RWPE1 (cell line): ENCODE measurements at regions not wholly inside any gene's neighbourhood (a gene's known extent, or its start where the extent isn't known, plus 50 kb on each side); places are given as distances from the start of the nearest gene placed in this dataset.

ENCODE experiments used
- CTCF ChIA-PET: fragments of 350-600 bp; sonication (Branson Sonifier 250); formaldehyde crosslinking; extraction: SDS; loops from one replicate; lab custom pipeline; 2021; lab: Yijun Ruan, JAX
- POLR2A ChIA-PET: fragments of 400-600 bp; formaldehyde crosslinking; extraction: SDS; loops from one replicate; lab custom pipeline; 2020; ENCODE audit warnings: antibody characterized with exemption; ENCODE audit not compliant: low non-redundant PET; lab: Yijun Ruan, JAX
- DNase-seq: peaks from one replicate; pipeline ENCODE4 v3.0.0; 2012; ENCODE audit warnings: low spot score
- H3K27ac ChIP-seq: fragments of 450-650 bp; 2 replicates; pipeline ENCODE4 v1.5.1; 2017
- TF ChIP-seq, protein P1 (sequence below): fragments of 450-650 bp; conservative IDR thresholded peaks from 2 replicates; pipeline ENCODE4 v1.5.1; 2017; ENCODE audit warnings: low read depth, mild to moderate bottlenecking

DNA sequence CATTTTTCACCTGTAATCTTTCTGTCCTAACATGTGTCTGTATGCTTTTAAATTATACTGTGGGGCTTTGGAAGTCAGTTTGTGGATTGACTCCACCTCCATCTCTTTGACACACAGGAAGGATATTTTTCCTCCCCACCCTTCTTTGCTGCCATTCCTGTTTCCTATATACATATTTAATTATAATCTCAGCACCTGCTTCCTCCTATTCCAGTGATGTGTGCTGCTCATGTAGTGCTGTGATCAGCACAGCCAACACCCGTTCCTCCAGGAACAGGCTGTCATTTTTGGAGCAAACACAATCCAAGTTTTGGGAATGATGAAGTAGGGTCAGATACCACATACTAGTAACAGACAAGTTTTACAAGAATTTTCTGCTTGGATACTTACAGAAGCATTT is 135.0 kb upstream of the PRPS1L1 start:
- CTCF ChIA-PET: no interaction called here

DNA sequence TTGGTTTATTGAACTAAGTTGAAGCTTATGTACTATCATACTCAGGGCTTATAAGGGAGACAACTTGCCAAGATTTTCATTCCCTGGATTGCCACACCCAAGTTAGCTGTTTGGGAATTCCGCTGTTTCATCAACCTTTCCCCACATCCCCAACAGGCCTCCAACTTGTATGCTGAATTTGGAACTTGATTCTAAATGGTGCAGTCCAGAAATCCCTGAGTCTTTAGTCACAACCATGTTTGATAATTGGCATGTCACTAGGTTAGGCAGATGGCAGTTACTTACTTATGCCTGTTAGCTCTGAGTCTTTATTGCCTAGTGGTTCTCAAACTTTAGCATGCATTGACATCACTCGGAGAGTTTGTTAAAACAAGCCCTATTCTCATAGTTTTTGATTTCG is 135.4 kb upstream of the PRPS1L1 start:
- DNase-seq: no peak
- H3K27ac ChIP-seq: no peak overlapping the region
- POLR2A ChIA-PET: no interaction called here
- CTCF ChIA-PET: no interaction called here
- TF ChIP-seq, protein P1, sequence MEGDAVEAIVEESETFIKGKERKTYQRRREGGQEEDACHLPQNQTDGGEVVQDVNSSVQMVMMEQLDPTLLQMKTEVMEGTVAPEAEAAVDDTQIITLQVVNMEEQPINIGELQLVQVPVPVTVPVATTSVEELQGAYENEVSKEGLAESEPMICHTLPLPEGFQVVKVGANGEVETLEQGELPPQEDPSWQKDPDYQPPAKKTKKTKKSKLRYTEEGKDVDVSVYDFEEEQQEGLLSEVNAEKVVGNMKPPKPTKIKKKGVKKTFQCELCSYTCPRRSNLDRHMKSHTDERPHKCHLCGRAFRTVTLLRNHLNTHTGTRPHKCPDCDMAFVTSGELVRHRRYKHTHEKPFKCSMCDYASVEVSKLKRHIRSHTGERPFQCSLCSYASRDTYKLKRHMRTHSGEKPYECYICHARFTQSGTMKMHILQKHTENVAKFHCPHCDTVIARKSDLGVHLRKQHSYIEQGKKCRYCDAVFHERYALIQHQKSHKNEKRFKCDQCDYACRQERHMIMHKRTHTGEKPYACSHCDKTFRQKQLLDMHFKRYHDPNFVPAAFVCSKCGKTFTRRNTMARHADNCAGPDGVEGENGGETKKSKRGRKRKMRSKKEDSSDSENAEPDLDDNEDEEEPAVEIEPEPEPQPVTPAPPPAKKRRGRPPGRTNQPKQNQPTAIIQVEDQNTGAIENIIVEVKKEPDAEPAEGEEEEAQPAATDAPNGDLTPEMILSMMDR: no peak

More for the DNA sequence above, 135.0 kb upstream of the PRPS1L1 start:
- POLR2A ChIA-PET: no interaction called here
- no peak for DNase-seq
- H3K27ac ChIP-seq: no peak overlapping the region
- TF ChIP-seq, protein P1: no peak

DNA sequence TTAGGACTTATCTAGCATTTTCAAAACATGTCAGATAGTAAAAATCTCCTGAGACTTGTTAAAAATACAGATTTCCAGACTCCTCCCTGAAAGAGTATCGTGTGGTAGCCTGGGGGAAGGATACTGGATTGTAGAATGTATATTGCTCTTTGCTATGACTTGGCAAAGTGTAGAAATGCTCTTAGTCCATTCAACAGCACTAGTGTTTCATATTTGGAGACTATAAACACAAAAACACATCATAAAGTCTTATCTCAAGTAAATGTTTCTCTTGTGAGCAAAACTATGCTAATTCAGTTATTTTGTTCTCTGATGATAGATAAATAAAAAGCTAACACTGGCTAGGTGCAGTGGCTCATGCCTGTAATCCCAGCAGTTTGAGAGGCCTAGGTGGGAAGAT is 137.5 kb upstream of the PRPS1L1 start:
- ChIA-PET CTCF (interaction anchor here (0.7 kb wide), 1 partner anchor 87 kb away, joined by 3 read pairs; no protein-coding TSS in a partner anchor), POLR2A (no interaction called here)
- H3K27ac ChIP-seq: no peak overlapping the region
- TF ChIP-seq, protein P1: no peak
- no peak for DNase-seq

DNA sequence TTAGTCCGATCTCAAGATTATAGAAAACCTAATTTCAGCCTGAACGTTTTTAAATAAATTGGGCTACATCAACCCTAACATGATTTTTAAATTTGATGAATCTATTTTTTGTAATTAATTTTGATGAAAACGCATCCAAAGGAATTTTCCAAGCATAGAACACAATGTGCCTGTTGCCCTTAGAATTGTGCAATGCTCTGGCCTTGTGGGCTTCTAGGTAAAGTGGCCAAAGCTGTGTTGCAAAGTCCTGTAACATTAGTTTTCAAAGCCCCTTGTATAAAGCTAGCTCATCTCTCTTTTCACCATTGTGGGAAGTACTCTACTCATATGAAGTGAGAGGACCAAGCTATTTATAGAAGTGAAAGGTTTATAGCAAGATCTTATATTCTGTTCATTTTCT is 138.4 kb upstream of the PRPS1L1 start:
- CTCF ChIA-PET: interaction anchor here (0.7 kb wide), 1 partner anchor 86 kb away, joined by 3 read pairs; no protein-coding TSS in a partner anchor
- POLR2A ChIA-PET: no interaction called here
- no peak for DNase-seq
- H3K27ac ChIP-seq: no peak overlapping the region
- TF ChIP-seq, protein P1: no peak

DNA sequence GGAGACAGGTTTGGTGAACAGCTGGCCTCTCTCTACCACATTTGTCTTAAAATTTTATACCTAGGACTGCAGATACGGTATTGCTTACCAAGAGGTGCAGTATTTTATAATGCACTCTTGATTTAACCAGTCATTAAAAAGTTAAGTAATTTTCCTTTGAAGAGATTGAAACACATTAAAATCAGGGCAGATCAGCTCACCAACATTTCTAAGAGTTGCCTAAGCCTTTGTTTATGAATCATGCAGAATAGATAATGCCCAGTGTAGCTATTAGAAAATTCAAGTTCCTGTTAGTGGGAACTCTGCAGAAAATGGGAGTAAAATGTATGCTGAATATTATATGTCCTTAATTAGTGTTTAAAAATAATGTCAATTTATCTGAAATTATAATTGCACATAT is 140.2 kb upstream of the PRPS1L1 start:
- TF ChIP-seq, protein P1: no peak
- DNase-seq: no peak
- no peak overlapping the region for H3K27ac ChIP-seq
- POLR2A ChIA-PET: no interaction called here
- CTCF ChIA-PET: no interaction called here

DNA sequence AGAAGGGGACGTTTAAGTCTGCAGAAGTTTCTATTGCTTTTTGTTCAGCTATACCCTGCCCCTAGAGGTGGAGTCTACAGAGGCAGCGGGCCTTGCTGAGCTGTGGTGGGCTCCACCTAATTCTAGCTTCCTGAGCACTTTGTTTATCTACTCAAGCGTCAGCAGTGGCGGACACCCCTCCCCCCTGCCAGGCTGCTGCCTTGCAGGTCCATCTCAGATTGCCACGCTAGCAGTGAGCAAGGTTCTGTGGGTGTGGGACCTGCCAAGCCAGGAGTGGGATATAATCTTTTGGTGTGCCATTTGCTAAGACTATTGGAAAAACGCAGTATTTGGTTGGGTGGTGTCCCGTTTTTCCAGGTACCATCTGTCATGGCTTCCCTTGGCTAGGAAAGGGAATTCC is 147.3 kb upstream of the PRPS1L1 start:
- TF ChIP-seq, protein P1: no peak
- ChIA-PET POLR2A (no interaction called here), CTCF (interaction anchor here (0.6 to 0.7 kb wide), 2 partner anchors 9 to 110 kb away, joined by 4 to 5 read pairs; no protein-coding TSS in a partner anchor)
- DNase-seq: no peak
- no peak overlapping the region for H3K27ac ChIP-seq
